ENCODE measurements at regions not wholly inside any gene's neighbourhood (a gene's known extent, or its start where the extent isn't known, plus 50 kb on each side); places are given as distances from the start of the nearest gene placed in this dataset.

- no peak for DNase-seq
Observed at GRCh38 chr13:44293374-44293773, 80.2 kb upstream of the SERP2 start.

- no peak for DNase-seq
Observed at GRCh38 chr13:44293908-44294735, 79.5 kb upstream of the SERP2 start.

- DNase-seq: no peak
Observed at GRCh38 chr13:44294876-44295275, 78.7 kb upstream of the SERP2 start.

- DNase-seq: no peak
Observed at GRCh38 chr13:44296856-44297255, 76.8 kb upstream of the SERP2 start.

GRCh38 chr13:44298314-44298713 lies 75.3 kb upstream of the SERP2 start:
- no peak for DNase-seq

GRCh38 chr13:44299152-44299943 lies 74.3 kb upstream of the SERP2 start:
- no peak for DNase-seq

- DNase-seq: no peak
Observed at GRCh38 chr13:44300895-44301638, 72.6 kb upstream of the SERP2 start.

- no peak for DNase-seq
Observed at GRCh38 chr13:44301639-44302015, 72.0 kb upstream of the SERP2 start.

- DNase-seq: no peak
Observed at GRCh38 chr13:44302233-44302632, 71.4 kb upstream of the SERP2 start.

- no peak for DNase-seq
Observed at GRCh38 chr13:44302940-44303575, 70.6 kb upstream of the SERP2 start.

GRCh38 chr13:44303681-44304432 lies 69.8 kb upstream of the SERP2 start:
- no peak for DNase-seq

- no peak for DNase-seq
Observed at GRCh38 chr13:44304433-44304725, 69.2 kb upstream of the SERP2 start.

- no peak for DNase-seq
Observed at GRCh38 chr13:44305286-44305685, 68.3 kb upstream of the SERP2 start.

GRCh38 chr13:44305917-44306370 lies 67.7 kb upstream of the SERP2 start:
- no peak for DNase-seq

GRCh38 chr13:44306371-44307192 lies 67.0 kb upstream of the SERP2 start:
- no peak for DNase-seq

- no peak for DNase-seq
Observed at GRCh38 chr13:44307255-44307654, 66.4 kb upstream of the SERP2 start.

GRCh38 chr13:44307844-44308243 lies 65.8 kb upstream of the SERP2 start:
- DNase-seq: no peak

GRCh38 chr13:44308352-44308751 lies 65.3 kb upstream of the SERP2 start:
- DNase-seq: no peak

- DNase-seq: no peak
Observed at GRCh38 chr13:44309794-44310757, 63.5 kb upstream of the SERP2 start.

Measured in effector CD8-positive, alpha-beta T cell (primary cell).